ENCODE measurements at regions not wholly inside any gene's neighbourhood (a gene's known extent, or its start where the extent isn't known, plus 50 kb on each side); places are given as distances from the start of the nearest gene placed in this dataset.

- Histone ChIP-seq H3K27ac (no peak overlapping the region), H3K9me3 (no peaks in the 10 kb centered on the region), H3K4me3 (no peak overlapping the region), H3K36me3 (no peaks in the 10 kb centered on the region), H3K4me1 (no peaks in the 10 kb centered on the region), H3K27me3 (no peaks in the 10 kb centered on the region)
- DNase-seq (ENCODE audit: extremely low spot score in 2 of 2): no peak
- TF ChIP-seq POLR2A (IDR thresholded peaks at IDR 0.05): no peak
- TF ChIP-seq, protein P1, sequence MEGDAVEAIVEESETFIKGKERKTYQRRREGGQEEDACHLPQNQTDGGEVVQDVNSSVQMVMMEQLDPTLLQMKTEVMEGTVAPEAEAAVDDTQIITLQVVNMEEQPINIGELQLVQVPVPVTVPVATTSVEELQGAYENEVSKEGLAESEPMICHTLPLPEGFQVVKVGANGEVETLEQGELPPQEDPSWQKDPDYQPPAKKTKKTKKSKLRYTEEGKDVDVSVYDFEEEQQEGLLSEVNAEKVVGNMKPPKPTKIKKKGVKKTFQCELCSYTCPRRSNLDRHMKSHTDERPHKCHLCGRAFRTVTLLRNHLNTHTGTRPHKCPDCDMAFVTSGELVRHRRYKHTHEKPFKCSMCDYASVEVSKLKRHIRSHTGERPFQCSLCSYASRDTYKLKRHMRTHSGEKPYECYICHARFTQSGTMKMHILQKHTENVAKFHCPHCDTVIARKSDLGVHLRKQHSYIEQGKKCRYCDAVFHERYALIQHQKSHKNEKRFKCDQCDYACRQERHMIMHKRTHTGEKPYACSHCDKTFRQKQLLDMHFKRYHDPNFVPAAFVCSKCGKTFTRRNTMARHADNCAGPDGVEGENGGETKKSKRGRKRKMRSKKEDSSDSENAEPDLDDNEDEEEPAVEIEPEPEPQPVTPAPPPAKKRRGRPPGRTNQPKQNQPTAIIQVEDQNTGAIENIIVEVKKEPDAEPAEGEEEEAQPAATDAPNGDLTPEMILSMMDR (IDR thresholded peaks at IDR 0.05): no peak
- TF ChIP-seq POLR2AphosphoS5 (IDR thresholded peaks at IDR 0.05; ENCODE audit: insufficient read depth in 1 of 2, low read depth in 1 of 2): no peak
- intact Hi-C loops (cut with DNase I): no loop called here
Measured at GRCh38 chr2:375956-376307, 88.0 kb upstream of the ALKAL2 start.

DNA sequence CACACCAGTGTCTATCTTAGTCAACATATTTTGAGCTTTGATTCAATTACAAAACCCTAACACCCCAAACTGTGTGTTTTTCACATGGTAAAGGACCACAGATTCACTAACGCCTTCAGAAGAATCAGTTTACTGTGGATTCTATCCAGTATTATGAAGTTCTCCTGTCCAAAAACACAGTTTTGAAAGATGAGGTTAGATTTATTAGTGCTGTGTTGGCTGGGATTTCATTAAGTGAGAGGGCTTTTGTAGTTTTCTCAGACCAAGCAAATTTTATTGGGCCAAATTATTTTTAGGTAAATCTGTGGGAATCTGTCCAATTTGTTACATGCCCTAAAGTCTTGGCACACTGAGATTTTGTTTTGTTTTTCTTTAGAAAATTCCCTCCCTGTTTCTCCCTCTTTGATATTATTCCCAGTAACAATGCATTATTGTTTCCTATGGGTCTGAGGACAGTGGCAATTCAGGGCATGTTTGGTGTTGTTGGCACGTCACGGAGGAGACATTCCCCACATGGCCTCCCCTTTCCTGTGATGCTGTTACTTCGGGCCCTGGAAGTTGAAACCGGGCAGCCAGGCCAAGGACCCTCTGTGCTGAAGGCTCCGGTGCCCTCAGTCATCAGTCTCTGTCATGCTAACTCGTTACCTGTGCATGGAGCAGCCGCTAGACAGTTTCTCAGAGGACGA lies 87.5 kb upstream of the ALKAL2 start:
- Histone ChIP-seq H3K9me3 (no peaks in the 10 kb centered on the region), H3K4me1 (no peaks in the 10 kb centered on the region), H3K36me3 (no peaks in the 10 kb centered on the region), H3K27ac (no peak overlapping the region), H3K4me3 (no peak overlapping the region), H3K27me3 (no peaks in the 10 kb centered on the region)
- no peak for DNase-seq (ENCODE audit: extremely low spot score in 2 of 2)
- TF ChIP-seq POLR2A (IDR thresholded peaks at IDR 0.05) (no peak), POLR2AphosphoS5 (IDR thresholded peaks at IDR 0.05; ENCODE audit: insufficient read depth in 1 of 2, low read depth in 1 of 2) (no peak)
- TF ChIP-seq, protein P1 (IDR thresholded peaks at IDR 0.05): no peak
- intact Hi-C loops (cut with DNase I): no loop called here

DNA sequence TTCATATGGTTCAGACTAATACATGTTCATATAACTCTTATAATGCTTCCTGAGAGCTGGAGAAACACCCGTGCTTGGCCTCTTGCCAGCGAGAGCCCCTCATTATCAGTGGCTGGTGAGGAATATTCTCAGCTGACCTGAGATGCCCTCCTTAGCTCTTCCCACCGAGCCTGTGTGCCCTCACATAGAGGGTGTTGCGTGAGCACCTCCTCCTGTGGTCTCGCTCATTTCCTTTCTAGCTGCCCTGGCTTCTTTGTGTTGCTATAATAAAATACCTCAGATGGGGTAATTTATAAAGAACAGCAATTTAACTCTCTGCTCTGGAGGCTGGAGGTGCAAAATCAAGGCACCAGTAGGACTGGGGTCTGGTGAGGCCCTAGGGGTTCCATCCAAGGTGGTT lies 80.5 kb upstream of the ALKAL2 start:
- intact Hi-C loops (cut with DNase I): no loop called here
- no peaks in the 10 kb centered on the region for H3K27me3 ChIP-seq
- H3K27ac ChIP-seq: no peak overlapping the region
- no peak overlapping the region for H3K4me3 ChIP-seq
- DNase-seq (ENCODE audit: extremely low spot score in 2 of 2): no peak
- H3K36me3 ChIP-seq: no peaks in the 10 kb centered on the region
- H3K4me1 ChIP-seq: no peaks in the 10 kb centered on the region
- no peaks in the 10 kb centered on the region for H3K9me3 ChIP-seq
- TF ChIP-seq POLR2AphosphoS5 (IDR thresholded peaks at IDR 0.05; ENCODE audit: insufficient read depth in 1 of 2, low read depth in 1 of 2): no peak
- TF ChIP-seq, protein P1 (IDR thresholded peaks at IDR 0.05): no peak
- TF ChIP-seq POLR2A (IDR thresholded peaks at IDR 0.05): no peak

- TF ChIP-seq, protein P1 (IDR thresholded peaks at IDR 0.05): no peak
- no peak for TF ChIP-seq POLR2AphosphoS5 (IDR thresholded peaks at IDR 0.05; ENCODE audit: insufficient read depth in 1 of 2, low read depth in 1 of 2)
- no peak for TF ChIP-seq POLR2A (IDR thresholded peaks at IDR 0.05)
- no peaks in the 10 kb centered on the region for H3K36me3 ChIP-seq
- no peaks in the 10 kb centered on the region for H3K9me3 ChIP-seq
- H3K27ac ChIP-seq: no peak overlapping the region
- H3K4me1 ChIP-seq: no peaks in the 10 kb centered on the region
- no peak for DNase-seq (ENCODE audit: extremely low spot score in 2 of 2)
- intact Hi-C loops (cut with DNase I): no loop called here
- H3K4me3 ChIP-seq: no peak overlapping the region
- H3K27me3 ChIP-seq: no peaks in the 10 kb centered on the region
Measured at GRCh38 chr2:367246-367645, 79.4 kb upstream of the ALKAL2 start.

DNA sequence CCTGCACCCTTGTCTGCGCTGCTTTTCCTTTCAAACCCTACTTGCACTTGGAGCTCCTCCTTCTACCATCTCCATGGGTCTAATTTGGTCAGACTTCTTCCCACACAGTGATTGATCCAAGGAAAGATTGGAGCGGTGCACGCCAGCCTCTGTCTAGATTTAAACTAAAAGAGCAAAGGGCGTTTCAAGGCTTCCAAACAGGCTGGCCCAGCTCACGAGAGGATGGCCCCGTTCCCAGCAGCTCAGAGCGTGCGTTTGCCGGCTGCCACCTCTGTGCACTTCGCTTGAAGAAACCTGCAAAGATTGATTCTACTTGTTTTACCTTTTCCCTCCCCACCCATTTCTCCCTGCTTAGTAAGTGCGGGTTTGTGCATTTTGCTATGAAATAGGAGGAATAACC lies 78.8 kb upstream of the ALKAL2 start:
- no peak overlapping the region for H3K27ac ChIP-seq
- H3K27me3 ChIP-seq: no peaks in the 10 kb centered on the region
- TF ChIP-seq POLR2AphosphoS5 (IDR thresholded peaks at IDR 0.05; ENCODE audit: insufficient read depth in 1 of 2, low read depth in 1 of 2): no peak
- TF ChIP-seq, protein P1 (IDR thresholded peaks at IDR 0.05): no peak
- no peak for TF ChIP-seq POLR2A (IDR thresholded peaks at IDR 0.05)
- H3K36me3 ChIP-seq: no peaks in the 10 kb centered on the region
- no peak overlapping the region for H3K4me3 ChIP-seq
- intact Hi-C loops (cut with DNase I): no loop called here
- H3K9me3 ChIP-seq: no peaks in the 10 kb centered on the region
- H3K4me1 ChIP-seq: no peaks in the 10 kb centered on the region
- DNase-seq (ENCODE audit: extremely low spot score in 2 of 2): no peak

Measured in vagina (tissue), 2 donors.